HEK293 (cell line): ENCODE measurements at regions not wholly inside any gene's neighbourhood (a gene's known extent, or its start where the extent isn't known, plus 50 kb on each side); places are given as distances from the start of the nearest gene placed in this dataset.

ENCODE experiments used
- CTCF ChIA-PET: fragments of 350-600 bp; formaldehyde crosslinking; extraction: SDS; loops from one replicate; lab custom pipeline; 2021; ENCODE audit warnings: antibody characterized with exemption; lab: Yijun Ruan, JAX
- POLR2A ChIA-PET: fragments of 300-600 bp; formaldehyde crosslinking; extraction: SDS; loops from one replicate; lab custom pipeline; 2020; ENCODE audit warnings: antibody characterized with exemption, inconsistent platforms; lab: Yijun Ruan, JAX
- H3K27ac ChIP-seq: fragments of 200-500 bp; sonication (Bioruptor generic); 2 replicates; pipeline ENCODE4 v1.5.1; 2014; ENCODE audit warnings: low read depth, low read length, control low read depth, inconsistent platforms; ENCODE audit errors: extremely low read depth
- H3K36me3 ChIP-seq, 2 experiments: fragments of 200-500 bp in 1 of 2; sonication (Bioruptor generic) in 1 of 2; 1 replicate in 1 of 2; 2 replicates in 1 of 2; pipeline ENCODE4 v1.5.1; 2014 to 2017; ENCODE audit warnings: inconsistent platforms in 2 of 2, low read length in 2 of 2; ENCODE audit not compliant: control insufficient read depth in 2 of 2, insufficient read depth in 1 of 2
- H3K4me1 ChIP-seq: fragments of 200-500 bp; sonication (Bioruptor generic); 2 replicates; pipeline ENCODE4 v1.5.1; 2014; ENCODE audit warnings: mild to moderate bottlenecking, low read length, inconsistent platforms; ENCODE audit not compliant: control insufficient read depth, insufficient read depth
- H3K4me3 ChIP-seq: 2 replicates; pipeline ENCODE4 v1.5.1; 2011; ENCODE audit warnings: low read depth, mild to moderate bottlenecking, control low read depth, low read length, moderate library complexity
- H3K9me3 ChIP-seq: fragments of 200-500 bp; sonication (Bioruptor generic); 2 replicates; pipeline ENCODE4 v1.5.1; 2014; ENCODE audit warnings: low read depth, low read length, inconsistent platforms; ENCODE audit not compliant: control insufficient read depth, insufficient read depth
- FEZF1 ChIP-seq: fragments of 450-650 bp; formaldehyde crosslinking; IDR thresholded peaks from 2 replicates; pipeline ENCODE4 v1.5.1; 2016; ENCODE audit warnings: missing biosample characterization, missing genetic modification characterization
- ZNF10 ChIP-seq: fragments of 450-650 bp; formaldehyde crosslinking; IDR thresholded peaks from 2 replicates; pipeline ENCODE4 v1.5.1; 2017; ENCODE audit warnings: missing biosample characterization, missing genetic modification characterization
- ZNF223 ChIP-seq: fragments of 450-650 bp; formaldehyde crosslinking; IDR thresholded peaks from 2 replicates; pipeline ENCODE4 v1.5.1; 2016; ENCODE audit warnings: missing biosample characterization, missing genetic modification characterization
- TF ChIP-seq, protein P1 (sequence below): fragments of 450-650 bp; formaldehyde crosslinking; IDR thresholded peaks from 2 replicates; pipeline ENCODE4 v1.5.1; 2016; ENCODE audit warnings: missing biosample characterization, missing genetic modification characterization, borderline replicate concordance
- TF ChIP-seq, protein P2 (sequence below): fragments of 450-650 bp; formaldehyde crosslinking; IDR thresholded peaks from 2 replicates; pipeline ENCODE4 v1.5.1; 2016; ENCODE audit warnings: missing biosample characterization, missing genetic modification characterization, low read depth

DNA sequence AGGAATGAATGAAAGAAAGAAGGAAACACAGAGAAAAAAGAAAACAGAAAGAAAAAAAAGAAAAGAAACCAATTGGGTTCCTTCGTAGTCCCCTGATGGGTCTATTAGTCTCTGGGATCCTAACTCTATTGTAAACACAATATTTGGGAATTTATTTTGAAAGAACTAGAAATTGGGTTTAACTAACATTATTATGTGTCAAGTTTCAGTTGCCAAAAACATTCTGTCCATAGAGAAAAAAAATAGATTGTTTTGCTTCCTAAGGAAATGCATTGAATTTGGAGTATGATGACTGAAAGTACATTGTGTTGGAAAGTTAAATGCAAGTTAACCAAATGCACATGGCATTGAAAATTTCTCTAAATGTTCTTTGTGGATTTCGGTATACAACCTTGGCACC is 52.8 kb upstream of the PPP1R12A start:
- Histone ChIP-seq H3K4me3 (no peak overlapping the region), H3K27ac (no peak overlapping the region), H3K9me3 (no peaks in the 10 kb centered on the region)
- POLR2A ChIA-PET, result no interaction called here
- CTCF ChIA-PET, result no interaction called here
- no peak for TF ChIP-seq FEZF1 (tag by site-specific recombination)
- no peak for TF ChIP-seq ZNF10 (tag by site-specific recombination)
- TF ChIP-seq, protein P1, sequence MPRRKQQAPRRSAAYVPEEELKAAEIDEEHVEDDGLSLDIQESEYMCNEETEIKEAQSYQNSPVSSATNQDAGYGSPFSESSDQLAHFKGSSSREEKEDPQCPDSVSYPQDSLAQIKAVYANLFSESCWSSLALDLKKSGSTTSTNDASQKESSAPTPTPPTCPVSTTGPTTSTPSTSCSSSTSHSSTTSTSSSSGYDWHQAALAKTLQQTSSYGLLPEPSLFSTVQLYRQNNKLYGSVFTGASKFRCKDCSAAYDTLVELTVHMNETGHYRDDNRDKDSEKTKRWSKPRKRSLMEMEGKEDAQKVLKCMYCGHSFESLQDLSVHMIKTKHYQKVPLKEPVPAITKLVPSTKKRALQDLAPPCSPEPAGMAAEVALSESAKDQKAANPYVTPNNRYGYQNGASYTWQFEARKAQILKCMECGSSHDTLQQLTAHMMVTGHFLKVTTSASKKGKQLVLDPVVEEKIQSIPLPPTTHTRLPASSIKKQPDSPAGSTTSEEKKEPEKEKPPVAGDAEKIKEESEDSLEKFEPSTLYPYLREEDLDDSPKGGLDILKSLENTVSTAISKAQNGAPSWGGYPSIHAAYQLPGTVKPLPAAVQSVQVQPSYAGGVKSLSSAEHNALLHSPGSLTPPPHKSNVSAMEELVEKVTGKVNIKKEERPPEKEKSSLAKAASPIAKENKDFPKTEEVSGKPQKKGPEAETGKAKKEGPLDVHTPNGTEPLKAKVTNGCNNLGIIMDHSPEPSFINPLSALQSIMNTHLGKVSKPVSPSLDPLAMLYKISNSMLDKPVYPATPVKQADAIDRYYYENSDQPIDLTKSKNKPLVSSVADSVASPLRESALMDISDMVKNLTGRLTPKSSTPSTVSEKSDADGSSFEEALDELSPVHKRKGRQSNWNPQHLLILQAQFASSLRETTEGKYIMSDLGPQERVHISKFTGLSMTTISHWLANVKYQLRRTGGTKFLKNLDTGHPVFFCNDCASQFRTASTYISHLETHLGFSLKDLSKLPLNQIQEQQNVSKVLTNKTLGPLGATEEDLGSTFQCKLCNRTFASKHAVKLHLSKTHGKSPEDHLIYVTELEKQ (tag by site-specific recombination), result no peak
- no peak for TF ChIP-seq ZNF223 (tag by site-specific recombination)
- TF ChIP-seq, protein P2, sequence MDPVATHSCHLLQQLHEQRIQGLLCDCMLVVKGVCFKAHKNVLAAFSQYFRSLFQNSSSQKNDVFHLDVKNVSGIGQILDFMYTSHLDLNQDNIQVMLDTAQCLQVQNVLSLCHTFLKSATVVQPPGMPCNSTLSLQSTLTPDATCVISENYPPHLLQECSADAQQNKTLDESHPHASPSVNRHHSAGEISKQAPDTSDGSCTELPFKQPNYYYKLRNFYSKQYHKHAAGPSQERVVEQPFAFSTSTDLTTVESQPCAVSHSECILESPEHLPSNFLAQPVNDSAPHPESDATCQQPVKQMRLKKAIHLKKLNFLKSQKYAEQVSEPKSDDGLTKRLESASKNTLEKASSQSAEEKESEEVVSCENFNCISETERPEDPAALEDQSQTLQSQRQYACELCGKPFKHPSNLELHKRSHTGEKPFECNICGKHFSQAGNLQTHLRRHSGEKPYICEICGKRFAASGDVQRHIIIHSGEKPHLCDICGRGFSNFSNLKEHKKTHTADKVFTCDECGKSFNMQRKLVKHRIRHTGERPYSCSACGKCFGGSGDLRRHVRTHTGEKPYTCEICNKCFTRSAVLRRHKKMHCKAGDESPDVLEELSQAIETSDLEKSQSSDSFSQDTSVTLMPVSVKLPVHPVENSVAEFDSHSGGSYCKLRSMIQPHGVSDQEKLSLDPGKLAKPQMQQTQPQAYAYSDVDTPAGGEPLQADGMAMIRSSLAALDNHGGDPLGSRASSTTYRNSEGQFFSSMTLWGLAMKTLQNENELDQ (tag by site-specific recombination), result no peak
- TF ChIP-seq, all 188 proteins: peak for 0
- Histone ChIP-seq H3K4me1 (no peaks in the 10 kb centered on the region), H3K36me3 (no peaks in the 10 kb centered on the region)
